AG04450 (cell line): ENCODE measurements at regions not wholly inside any gene's neighbourhood (a gene's known extent, or its start where the extent isn't known, plus 50 kb on each side); places are given as distances from the start of the nearest gene placed in this dataset.

Experiments
- CTCF ChIA-PET: fragments of 300-600, 350-600 bp; formaldehyde crosslinking; extraction: SDS; loops from one replicate; lab custom pipeline; 2022; ENCODE audit warnings: antibody characterized with exemption, inconsistent platforms; lab: Charles Lee
- POLR2A ChIA-PET: fragments of 350-600 bp; formaldehyde crosslinking; extraction: SDS; loops from one replicate; lab custom pipeline; 2021; ENCODE audit warnings: antibody characterized with exemption, inconsistent platforms; lab: Yijun Ruan, JAX
- DNase-seq: peaks from one replicate; pipeline ENCODE4 v3.0.0-alpha.2; 2011; ENCODE audit warnings: low read depth, low spot score
- H3K27ac ChIP-seq: one replicate; pipeline ENCODE4 v1.5.1; 2012; ENCODE audit warnings: low read depth, low read length, control low read depth
- H3K27me3 ChIP-seq: one replicate; pipeline ENCODE4 v1.6.0; 2012; ENCODE audit warnings: low read length; ENCODE audit not compliant: control insufficient read depth, insufficient read depth
- H3K4me3 ChIP-seq: 2 replicates; pipeline ENCODE4 v1.5.1; 2011; ENCODE audit warnings: mild to moderate bottlenecking, low read depth, low read length, control low read depth
- H3K9me3 ChIP-seq: 2 replicates; pipeline ENCODE4 v1.5.1; 2012; ENCODE audit warnings: low read length; ENCODE audit not compliant: control insufficient read depth, insufficient read depth
- CTCF ChIP-seq: IDR thresholded peaks from 2 replicates; pipeline ENCODE4 v1.5.1; 2011; ENCODE audit warnings: low read depth, low read length, control low read depth, inconsistent platforms

- CTCF ChIA-PET, result no interaction called here
- POLR2A ChIA-PET, result no interaction called here
These were observed 146.4 kb upstream of the MAMLD1 start for GRCh38 chrX:150216716-150217115.

GRCh38 chrX:150217609-150218008 lies 145.5 kb upstream of the MAMLD1 start:
- no peak for TF ChIP-seq CTCF
- POLR2A ChIA-PET, result no interaction called here
- no peaks in the 10 kb centered on the region for H3K27me3 ChIP-seq
- CTCF ChIA-PET, result no interaction called here
- no peak overlapping the region for H3K27ac ChIP-seq
- H3K9me3 ChIP-seq, result no peaks in the 10 kb centered on the region
- no peak for DNase-seq
- H3K4me3 ChIP-seq, result no peak overlapping the region

More at GRCh38 chrX:150216716-150217115, 146.4 kb upstream of the MAMLD1 start:
- no peaks in the 10 kb centered on the region for H3K27me3 ChIP-seq
- H3K4me3 ChIP-seq, result no peak overlapping the region
- H3K27ac ChIP-seq, result no peak overlapping the region
- no peak for DNase-seq
- H3K9me3 ChIP-seq, result no peaks in the 10 kb centered on the region
- TF ChIP-seq CTCF, result no peak

- Histone ChIP-seq H3K27me3 (no peaks in the 10 kb centered on the region), H3K27ac (no peak overlapping the region), H3K9me3 (no peaks in the 10 kb centered on the region), H3K4me3 (no peak overlapping the region)
- DNase-seq, result no peak
- no peak for TF ChIP-seq CTCF
- POLR2A ChIA-PET, result no interaction called here
- CTCF ChIA-PET, result interaction anchor here (1.5 kb wide), 1 partner anchor 13 kb away, joined by 3 read pairs; no protein-coding TSS in a partner anchor
These were observed 143.5 kb upstream of the MAMLD1 start for GRCh38 chrX:150219374-150220185.

- no peak for DNase-seq
- ChIA-PET POLR2A (no interaction called here), CTCF (no interaction called here)
- no peaks in the 10 kb centered on the region for H3K9me3 ChIP-seq
- no peaks in the 10 kb centered on the region for H3K27me3 ChIP-seq
- H3K27ac ChIP-seq, result no peak overlapping the region
- TF ChIP-seq CTCF, result no peak
- H3K4me3 ChIP-seq, result no peak overlapping the region
These were observed 139.7 kb upstream of the MAMLD1 start for GRCh38 chrX:150223176-150224015.

GRCh38 chrX:150224676-150225075 lies 138.4 kb upstream of the MAMLD1 start:
- POLR2A ChIA-PET, result no interaction called here
- TF ChIP-seq CTCF, result no peak
- Histone ChIP-seq H3K9me3 (no peaks in the 10 kb centered on the region), H3K27me3 (no peaks in the 10 kb centered on the region), H3K4me3 (no peak overlapping the region), H3K27ac (no peak overlapping the region)
- CTCF ChIA-PET, result no interaction called here
- no peak for DNase-seq
